CMK (cell line): ENCODE measurements at regions not wholly inside any gene's neighbourhood (a gene's known extent, or its start where the extent isn't known, plus 50 kb on each side); places are given as distances from the start of the nearest gene placed in this dataset.
"Not testable (repeated sequence)": the region's sequence is repeated elsewhere in the genome, so short reads cannot be mapped to it uniquely, and the experiment has no call there.

Experiments used
- DNase-seq: peaks from one replicate; pipeline ENCODE4 v3.0.0-alpha.2; 2010; ENCODE audit warnings: low read depth

DNA sequence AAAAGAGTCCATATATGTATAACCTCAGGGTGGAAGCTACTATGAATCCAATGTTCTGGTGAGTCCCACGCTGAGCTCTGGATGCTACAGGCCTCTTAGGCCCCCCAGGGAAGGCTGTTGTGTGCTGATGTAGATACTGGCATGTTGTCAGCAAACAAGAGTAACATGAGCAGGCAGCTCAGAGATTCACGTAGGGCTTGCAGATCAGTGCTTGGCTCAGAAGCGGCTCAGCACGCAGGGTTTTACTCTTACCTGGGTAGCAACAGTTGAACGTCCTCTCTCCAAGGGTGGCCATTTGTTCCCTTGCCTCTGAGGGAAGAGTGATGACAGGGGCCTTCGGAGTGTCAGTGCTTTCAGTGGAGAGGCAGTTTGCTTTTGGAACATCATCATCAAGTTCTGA, 93.4 kb downstream of the ZFP64 start:
- no peak for DNase-seq

- DNase-seq: no peak
Observed at GRCh38 chr20:52096117-52096516, 95.5 kb downstream of the ZFP64 start.

- no peak for DNase-seq
Observed at GRCh38 chr20:52094693-52095092, 96.9 kb downstream of the ZFP64 start.

- DNase-seq: no peak
Observed at GRCh38 chr20:52093575-52093974, 98.0 kb downstream of the ZFP64 start.

DNA sequence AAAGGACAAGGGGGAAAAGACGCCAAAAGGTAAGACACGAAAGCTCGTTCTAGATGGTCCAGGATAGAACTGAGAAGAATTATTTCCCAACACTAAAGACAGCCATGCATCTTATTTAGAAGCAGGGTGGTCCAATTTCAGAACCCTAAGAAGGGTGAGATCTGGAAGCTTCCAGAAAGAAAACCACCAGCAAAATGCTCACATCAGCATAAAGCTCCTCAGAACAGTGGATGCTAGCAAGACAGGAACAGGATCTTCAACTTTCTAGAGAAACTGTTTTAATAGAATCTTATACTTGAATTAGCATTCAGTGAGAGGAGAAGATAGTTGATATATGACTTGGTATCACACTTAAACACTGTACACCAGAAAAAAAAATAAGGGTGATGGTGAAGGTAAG, 101.5 kb downstream of the ZFP64 start:
- no peak for DNase-seq

DNA sequence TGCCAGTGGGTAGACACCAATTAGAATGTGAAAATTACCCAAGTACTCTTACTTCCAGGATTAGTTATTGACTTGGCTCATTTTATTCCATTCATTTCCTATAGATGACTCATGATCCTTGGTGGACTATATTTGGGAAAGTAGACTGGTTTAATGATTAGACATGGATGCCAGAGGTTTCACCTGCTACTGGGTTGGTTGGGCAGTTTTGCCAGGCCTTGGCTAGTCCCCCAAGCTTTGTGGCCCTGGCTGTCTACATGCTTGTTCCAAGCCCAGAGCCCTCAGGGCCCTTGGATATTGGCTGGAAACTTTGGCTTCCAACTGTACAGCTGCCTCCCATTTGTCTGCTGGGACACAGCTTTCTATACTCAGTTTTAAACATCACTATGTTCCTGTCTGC, 104.1 kb downstream of the ZFP64 start:
- no peak for DNase-seq

DNA sequence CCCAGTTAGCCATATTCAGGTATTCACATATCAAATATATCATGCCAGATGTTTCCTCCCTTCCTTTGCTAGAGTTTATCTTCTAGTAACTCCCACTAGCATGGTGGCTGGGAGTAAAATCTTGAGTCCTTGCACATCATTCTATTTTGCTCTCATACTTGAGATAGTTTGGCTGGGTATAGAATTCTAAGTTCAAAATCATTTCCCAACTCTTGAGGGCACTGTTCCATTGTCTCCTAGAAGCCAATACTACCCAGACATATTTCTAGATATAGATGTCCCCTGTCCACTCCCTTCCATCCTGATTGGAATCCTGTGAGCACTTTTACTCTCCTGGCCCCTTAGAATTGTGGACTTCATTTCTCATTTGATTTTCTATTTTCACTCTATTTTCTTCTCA, 104.7 kb downstream of the ZFP64 start:
- no peak for DNase-seq

- no peak for DNase-seq
Observed at GRCh38 chr20:52084727-52085126, 106.9 kb downstream of the ZFP64 start.

DNA sequence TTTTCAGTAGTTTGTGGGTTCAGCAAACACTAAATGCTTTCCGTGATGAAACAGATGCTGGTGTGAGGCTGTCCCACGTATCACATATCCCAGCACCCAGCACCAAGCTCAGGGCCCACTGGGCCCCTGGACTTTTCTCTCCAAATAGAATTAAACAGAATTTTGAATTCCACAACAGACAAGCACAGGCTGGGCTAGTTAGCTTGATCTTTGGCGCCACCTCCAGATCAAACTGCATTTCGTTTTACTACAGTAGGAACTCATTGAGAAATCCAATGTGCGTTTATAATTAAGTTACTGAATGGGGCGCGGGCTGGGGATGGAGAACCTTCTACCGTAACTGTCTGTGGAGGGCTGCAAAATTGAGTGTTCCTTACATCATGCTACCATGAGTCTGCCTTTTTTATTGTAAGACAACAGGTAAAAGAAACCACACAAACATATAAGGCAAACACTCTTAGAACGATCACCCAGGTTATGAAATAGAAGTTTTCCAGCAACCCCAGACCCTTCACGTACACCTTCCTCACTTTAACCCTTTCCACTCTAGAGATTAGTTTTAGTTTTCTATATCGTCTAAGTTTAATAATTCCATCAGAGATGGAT, 107.8 kb downstream of the ZFP64 start:
- no peak for DNase-seq

DNA sequence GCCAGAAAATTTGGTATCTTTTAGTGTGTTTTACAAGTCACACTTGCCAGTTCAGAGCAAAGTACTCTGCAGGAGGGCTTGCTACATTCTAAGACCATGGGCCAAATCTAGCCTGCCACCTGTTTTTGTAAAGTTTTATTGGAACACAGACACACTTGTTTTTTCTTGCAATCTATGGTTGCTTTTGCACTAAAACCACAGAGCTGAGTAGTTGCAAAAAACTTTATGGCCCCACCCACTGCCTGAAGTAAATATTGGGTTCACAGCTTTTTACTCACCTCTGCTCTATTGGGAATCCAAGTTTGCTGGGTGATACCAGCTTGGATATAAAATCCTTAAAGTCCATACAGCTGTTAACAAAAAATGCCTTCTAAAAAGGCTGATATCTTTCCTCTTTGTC, 109.0 kb downstream of the ZFP64 start:
- no peak for DNase-seq

GRCh38 chr20:52081791-52082190, 109.8 kb downstream of the ZFP64 start:
- no peak for DNase-seq

- no peak for DNase-seq
Observed at GRCh38 chr20:52081066-52081465, 110.5 kb downstream of the ZFP64 start.

- no peak for DNase-seq
Observed at GRCh38 chr20:52078289-52078688, 113.3 kb downstream of the ZFP64 start.

DNA sequence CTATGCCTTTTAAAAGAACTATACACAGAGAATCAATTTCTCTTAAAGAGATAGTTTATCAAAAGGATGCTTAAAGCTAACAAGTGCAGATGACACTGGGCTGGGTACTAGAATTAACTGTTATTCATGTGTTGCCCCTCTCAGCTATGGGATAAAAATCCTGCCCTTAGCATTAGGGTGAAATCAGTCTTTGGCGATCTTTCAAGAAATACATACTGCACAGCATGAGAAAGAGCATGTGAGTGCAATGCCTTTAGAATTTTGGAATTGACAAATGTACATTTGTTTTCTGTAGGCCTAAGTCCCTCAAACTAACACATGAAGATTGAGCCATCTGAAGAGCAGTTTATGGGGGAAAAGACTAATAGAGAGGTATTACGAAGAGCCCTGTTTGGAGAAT, 115.4 kb downstream of the ZFP64 start:
- DNase-seq: no peak

DNA sequence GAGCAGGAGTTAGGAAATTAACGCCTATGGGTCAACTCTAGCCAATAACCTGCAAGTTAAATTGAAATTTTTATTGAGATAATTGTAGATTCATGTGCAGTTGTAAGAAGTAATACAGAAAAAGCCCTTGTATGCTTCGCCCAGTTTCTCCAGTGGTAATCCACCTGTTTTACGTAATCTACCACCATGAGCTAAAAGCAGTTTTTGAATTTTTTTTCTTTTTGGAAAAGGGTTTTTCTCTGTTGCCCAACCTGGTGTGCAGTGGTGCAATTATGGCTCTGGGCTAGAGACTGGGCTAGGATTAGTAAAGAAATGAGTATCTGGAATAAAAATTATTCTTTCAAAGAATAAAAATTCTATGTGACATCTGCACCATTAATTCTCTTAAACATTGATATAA, 116.2 kb downstream of the ZFP64 start:
- no peak for DNase-seq

DNA sequence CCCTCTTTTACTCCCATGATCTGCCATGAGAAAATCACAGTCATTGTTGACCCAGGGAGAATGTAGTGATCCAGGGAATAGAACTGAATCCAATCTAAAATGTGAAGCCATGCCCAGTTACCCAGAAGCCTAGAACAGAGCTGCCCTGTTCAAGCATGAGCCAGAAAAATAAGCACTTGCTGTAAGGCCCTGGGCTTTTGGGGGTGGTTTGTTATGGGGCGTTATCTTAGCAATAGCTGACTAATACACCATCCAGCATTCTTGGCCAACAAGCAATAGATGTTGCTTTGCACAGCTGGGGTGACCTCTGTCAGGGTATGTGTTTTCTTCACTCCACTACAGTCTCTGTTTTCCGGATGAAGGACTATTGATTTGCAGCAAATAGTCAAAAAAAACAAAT, 120.4 kb downstream of the ZFP64 start:
- DNase-seq: no peak

GRCh38 chr20:52064931-52065330, 126.6 kb downstream of the ZFP64 start:
- no peak for DNase-seq

DNA sequence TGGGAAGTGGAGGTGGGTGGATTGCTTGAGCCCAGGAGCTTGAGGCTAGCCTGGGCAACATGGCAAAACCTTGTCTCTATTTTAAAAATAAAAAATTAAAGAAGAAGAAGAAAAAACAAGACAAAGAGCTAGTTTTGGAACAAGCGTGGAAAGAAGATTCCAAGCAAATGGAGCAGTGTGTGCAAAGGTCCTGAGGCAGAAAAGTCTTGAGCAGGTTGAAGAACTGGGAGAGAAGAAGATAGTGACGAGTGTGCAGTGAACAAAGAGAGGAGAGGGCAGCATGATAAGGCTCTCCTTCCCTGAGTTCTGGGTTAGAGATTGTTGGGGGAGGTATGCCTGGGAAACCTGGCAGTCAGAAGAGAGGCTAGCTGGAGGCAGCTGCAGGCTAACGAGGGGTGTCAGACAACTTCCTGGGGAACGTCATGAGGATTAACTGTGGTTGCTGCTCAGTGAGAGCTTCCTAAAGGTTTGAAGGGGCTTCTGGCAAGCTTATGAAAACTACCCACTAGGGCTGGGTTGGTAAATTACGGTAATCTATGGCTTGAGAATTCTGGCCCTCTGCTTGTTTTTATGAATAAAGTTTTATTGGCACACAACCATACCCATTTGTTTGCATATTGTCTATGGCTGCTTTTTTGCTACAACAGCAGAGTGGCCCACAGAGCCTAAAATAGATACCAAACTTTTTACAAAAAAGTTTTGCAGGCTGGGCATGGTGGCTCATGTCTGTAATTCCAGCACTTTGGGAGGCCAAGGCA, 128.9 kb downstream of the ZFP64 start:
- no peak for DNase-seq

- DNase-seq: no peak
Observed at GRCh38 chr20:52060794-52061714, 130.5 kb downstream of the ZFP64 start.

DNA sequence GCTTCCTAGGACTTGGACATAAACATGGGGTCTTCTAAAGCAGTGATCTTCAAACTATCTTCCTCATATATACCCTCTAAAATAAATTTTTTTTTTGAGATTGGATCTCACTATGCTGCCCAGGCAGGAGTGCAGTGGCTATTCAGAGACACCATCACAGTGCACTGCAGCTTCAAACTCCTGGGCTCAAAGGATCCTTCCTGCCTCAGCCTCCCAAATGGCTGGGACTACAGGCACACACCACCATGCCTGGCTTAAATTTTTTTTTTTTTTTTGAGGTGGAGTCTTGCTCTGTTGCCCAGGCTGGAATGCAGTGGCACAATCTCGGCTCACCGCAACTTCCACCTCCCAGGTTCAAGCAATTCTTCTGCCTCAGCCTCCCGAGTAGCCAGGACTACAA, 134.4 kb downstream of the ZFP64 start:
- not testable (repeated sequence) for DNase-seq

GRCh38 chr20:52056203-52057062, 135.1 kb downstream of the ZFP64 start:
- DNase-seq: no peak

GRCh38 chr20:52054123-52054522, 137.5 kb downstream of the ZFP64 start:
- DNase-seq: no peak
